Neural crest cell (in vitro differentiated cells): ENCODE measurements at regions not wholly inside any gene's neighbourhood (a gene's known extent, or its start where the extent isn't known, plus 50 kb on each side); places are given as distances from the start of the nearest gene placed in this dataset.

Experiments used
- DNase-seq: peaks from one replicate; pipeline ENCODE4 v3.0.0; 2021; ENCODE audit warnings: low read depth, mixed read lengths, low spot score
- H3K27ac Mint-ChIP-seq: one replicate; pipeline ENCODE4 v1.8.0; 2021; ENCODE audit warnings: mild to moderate bottlenecking, mixed read lengths; ENCODE audit not compliant: unreplicated experiment
- H3K27me3 Mint-ChIP-seq: 2 replicates; pipeline ENCODE4 v1.8.0; 2021; ENCODE audit warnings: low read depth, mild to moderate bottlenecking, mixed read lengths
- H3K36me3 Mint-ChIP-seq: 2 replicates; pipeline ENCODE4 v1.8.0; 2021; ENCODE audit warnings: low read depth, mild to moderate bottlenecking, mixed read lengths
- H3K4me1 Mint-ChIP-seq: 2 replicates; pipeline ENCODE4 v1.8.0; 2021; ENCODE audit warnings: mixed read lengths
- H3K4me3 Mint-ChIP-seq: one replicate; pipeline ENCODE4 v1.8.0; 2021; ENCODE audit warnings: mild to moderate bottlenecking, mixed read lengths
- H3K9me3 Mint-ChIP-seq: 2 replicates; pipeline ENCODE4 v1.8.0; 2021; ENCODE audit warnings: mixed read lengths
- CTCF ChIP-seq: fragments of 200-600 bp; sonication (generic); conservative IDR thresholded peaks from 2 replicates; pipeline ENCODE4 v1.5.0; 2021; ENCODE audit warnings: antibody characterized with exemption, mild to moderate bottlenecking

DNA sequence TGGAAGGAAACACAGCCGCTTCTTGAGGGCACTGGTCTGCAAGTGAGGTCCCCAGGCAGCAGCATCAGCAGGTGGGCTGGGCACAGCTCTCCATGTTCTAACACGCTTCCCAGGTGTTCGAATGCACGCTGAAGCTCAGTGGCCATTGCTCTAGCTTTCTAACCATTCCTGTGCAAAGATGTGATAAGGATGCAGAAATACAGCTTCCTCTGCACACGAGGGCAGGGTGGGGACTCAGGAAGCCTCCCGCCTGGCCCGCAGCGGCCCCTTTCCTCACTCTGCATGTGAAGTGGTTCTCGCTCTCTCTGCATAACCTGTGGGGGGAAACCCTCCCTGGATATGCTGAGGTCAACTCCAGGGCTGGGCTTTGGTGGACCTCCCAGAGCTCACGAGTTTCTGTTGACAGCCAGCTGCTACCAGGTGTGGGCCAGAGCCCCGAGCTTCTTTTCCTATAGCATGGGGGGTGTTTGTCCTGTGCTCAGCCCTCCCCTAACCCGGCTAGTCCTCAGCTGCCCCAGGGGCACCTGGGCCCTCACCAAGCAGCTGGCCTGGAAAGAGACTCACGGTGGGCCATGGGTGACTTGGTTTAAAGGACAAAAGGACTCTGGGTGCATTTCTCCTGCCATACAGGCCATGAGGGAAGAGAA lies 168.2 kb downstream of the TEX29 start:
- TF ChIP-seq CTCF = no peak
- no peak overlapping the region for H3K27ac Mint-ChIP-seq
- DNase-seq = no peak
- peaks cover 19% of the 10 kb centered on the region for H3K4me1 Mint-ChIP-seq
- H3K27me3 Mint-ChIP-seq = peaks cover 13% of the 10 kb centered on the region
- H3K9me3 Mint-ChIP-seq = no peaks in the 10 kb centered on the region
- H3K36me3 Mint-ChIP-seq = no peaks in the 10 kb centered on the region
- H3K4me3 Mint-ChIP-seq = no peak overlapping the region

- DNase-seq = no peak
- Mint-ChIP-seq H3K36me3 (no peaks in the 10 kb centered on the region), H3K9me3 (no peaks in the 10 kb centered on the region), H3K4me1 (peaks cover 19% of the 10 kb centered on the region), H3K27ac (no peak overlapping the region), H3K27me3 (peaks cover 13% of the 10 kb centered on the region), H3K4me3 (no peak overlapping the region)
- TF ChIP-seq CTCF = no peak
Measured at GRCh38 chr13:111489301-111489700, 168.9 kb downstream of the TEX29 start.

GRCh38 chr13:111490611-111491010 lies 170.2 kb downstream of the TEX29 start:
- peaks cover 16% of the 10 kb centered on the region for H3K27me3 Mint-ChIP-seq
- H3K4me1 Mint-ChIP-seq = peaks cover 15% of the 10 kb centered on the region
- no peaks in the 10 kb centered on the region for H3K36me3 Mint-ChIP-seq
- no peak overlapping the region for H3K27ac Mint-ChIP-seq
- peaks cover 3% of the 10 kb centered on the region for H3K9me3 Mint-ChIP-seq
- TF ChIP-seq CTCF = no peak
- H3K4me3 Mint-ChIP-seq = no peak overlapping the region
- no peak for DNase-seq

DNA sequence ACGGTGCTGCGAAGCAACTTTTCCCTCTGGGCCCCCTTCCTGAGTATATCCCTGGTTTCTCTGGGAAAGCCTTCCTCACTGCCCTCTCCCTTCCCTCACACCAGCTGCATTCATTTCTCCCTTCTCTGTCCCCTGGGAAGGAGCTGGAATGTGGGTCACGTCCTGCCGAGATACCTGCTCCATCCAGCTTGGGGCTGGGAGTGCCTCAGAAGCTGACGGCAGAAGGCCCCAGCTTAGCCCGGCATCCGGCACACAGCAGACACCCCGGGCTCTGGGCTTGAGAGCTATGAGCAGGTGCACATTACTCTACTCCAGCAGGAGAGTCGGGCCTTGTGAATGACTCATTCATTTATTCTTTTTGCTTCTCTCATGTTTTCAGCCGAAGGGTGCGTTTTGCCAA lies 170.6 kb downstream of the TEX29 start:
- Mint-ChIP-seq H3K9me3 (peaks cover 5% of the 10 kb centered on the region), H3K27me3 (peaks cover 17% of the 10 kb centered on the region), H3K4me3 (no peak overlapping the region), H3K36me3 (no peaks in the 10 kb centered on the region), H3K27ac (peak overlapping the region; percentile 88), H3K4me1 (peaks cover 15% of the 10 kb centered on the region)
- TF ChIP-seq CTCF = no peak
- DNase-seq = no peak

- TF ChIP-seq CTCF = no peak
- Mint-ChIP-seq H3K9me3 (peaks cover 5% of the 10 kb centered on the region), H3K36me3 (no peaks in the 10 kb centered on the region), H3K4me1 (peaks cover 15% of the 10 kb centered on the region), H3K27ac (no peak overlapping the region), H3K4me3 (no peak overlapping the region), H3K27me3 (peaks cover 17% of the 10 kb centered on the region)
- no peak for DNase-seq
Measured at GRCh38 chr13:111491659-111492058, 171.2 kb downstream of the TEX29 start.
